Heart right ventricle (tissue), 16 donors: ENCODE measurements at regions not wholly inside any gene's neighbourhood (a gene's known extent, or its start where the extent isn't known, plus 50 kb on each side); places are given as distances from the start of the nearest gene placed in this dataset.
"Not testable (repeated sequence)": the region's sequence is repeated elsewhere in the genome, so short reads cannot be mapped to it uniquely, and the experiment has no call there.

Experiments
- ATAC-seq, 8 donors: fragments of 200-7000 bp; cut with Tn5 transposase; one replicate each; pipeline ENCODE4 v1.9.1; 2020; ENCODE audit warnings: mild to moderate bottlenecking in 8 of 8, moderate library complexity in 8 of 8, moderate number of reproducible peaks in 1 of 8
- DNase-seq, 2 donors: peaks; one replicate each; pipeline ENCODE4 v3.0.0-alpha.2; 2020
- H3K27ac ChIP-seq, 10 donors: fragments of 200-600 bp; sonication (generic) in 2 of 10; one replicate each; pipeline versions ENCODE4 v1.5.0 to v1.8.0; 2020 to 2022; ENCODE audit warnings: mild to moderate bottlenecking in 3 of 10
- H3K27me3 ChIP-seq, 7 donors: fragments of 200-600 bp; one replicate each; pipeline ENCODE4 v1.8.0; 2021 to 2022; ENCODE audit warnings: mild to moderate bottlenecking in 2 of 7
- H3K36me3 ChIP-seq, 9 donors: fragments of 200-600 bp; sonication (generic) in 1 of 9; one replicate each; pipeline versions ENCODE4 v1.5.0 to v1.8.0; 2020 to 2022; ENCODE audit warnings: mild to moderate bottlenecking in 2 of 9
- H3K4me1 ChIP-seq, 9 donors: fragments of 200-600 bp; sonication (generic) in 1 of 9; one replicate each; pipeline versions ENCODE4 v1.5.0 to v1.8.0; 2020 to 2022; ENCODE audit warnings: mild to moderate bottlenecking in 4 of 9
- H3K4me3 ChIP-seq, 10 donors: fragments of 200-600 bp; sonication (generic) in 2 of 10; one replicate each; pipeline versions ENCODE4 v1.5.0 to v1.8.0; 2020 to 2022; ENCODE audit warnings: mild to moderate bottlenecking in 7 of 10, moderate library complexity in 2 of 10
- H3K9me3 ChIP-seq, 11 donors: fragments of 200-600 bp in 10 of 11; sonication (generic) in 2 of 11; one replicate each; pipeline versions ENCODE4 v1.5.0 to v1.8.0; 2013 to 2022; ENCODE audit warnings: mild to moderate bottlenecking in 2 of 11, control low read depth in 1 of 11, moderate library complexity in 1 of 11
- CTCF ChIP-seq, 9 donors: fragments of 200-600 bp; sonication (generic) in 2 of 9; IDR thresholded peaks; one replicate each; pipeline versions ENCODE4 v1.5.0 to v1.8.0; 2021 to 2022; ENCODE audit warnings: antibody characterized with exemption in 9 of 9, mild to moderate bottlenecking in 5 of 9, moderate library complexity in 1 of 9
- WGBS, 2 donors: extraction: QIAGEN DNeasy Blood & Tissue Kit; methylation state at CpG; one replicate each; pipeline ENCODE4 v1.1.7; 2013; ENCODE audit warnings: inconsistent platforms in 1 of 2; 5-methylcytosine and 5-hydroxymethylcytosine counted together
- intact Hi-C, 10 donors: fragments of 100-400 bp; cut with DNase I; formaldehyde crosslinking; loops; one replicate each; pipeline versions ENCODE4 v1.11.1 to v1.14.2; 2022
- donor health status: Arrhythmogenic right ventricular cardiomyopathy.
- donor health status: ischemic (EF 13 %, LVEDD 7.1; RV severe dilation, severe dysfunction).
- donor health status: healthy with polysubstance abuse.
- donor health status: DM: no; HTN: yes; CAD: no.
- donor health status: DM: no; HTN: no; CAD: no.
- donor health status: ischemic (EF 25% LVEDD 6.9; RV normal size, moderate dysfunction).
- donor health status: ischemic (EF 25% LVEDD 5.7; RV mildly dilated, moderate dysfunction).
- donor health status: healthy.
- donor health status: DM: yes; HTN: yes; CAD: no.
- donor health status: Ischemic cardiomyopathy.
- donor health status: ischemic (EF 35%, LVEDD 5.7; RV mildly dilated, moderate dysfunction).
- donor health status: nonischemic (EF 11% LVEDD 7.7; RV severe dilation, severe dysfunction).
- donor health status: DM: yes; HTN: yes; CAD: no.
- donor health status: PGD.
- donor health status: ischemic (EF 29% LVEDD 5.4; RV normal size, mild dysfunction).
- donor health status: nonischemic (EF 23%, LVEDD 6.1; RV moderate dilation, normal function).

GRCh38 chr14:58744801-58745394, 107.1 kb downstream of the DACT1 start:
- Histone ChIP-seq H3K27me3 (peaks cover 0 to 2% (median 0%) of the 10 kb centered on the region in 7 donors), H3K4me1 (peaks cover 0 to 40% (median 4%) of the 10 kb centered on the region in 9 donors), H3K27ac (no peak overlapping the region), H3K4me3 (no peak overlapping the region), H3K9me3 (no peaks in the 10 kb centered on the region), H3K36me3 (no peaks in the 10 kb centered on the region)
- no peak for DNase-seq
- 93 to 95% methylated on average over 5 of the region's 5 CpGs for WGBS, 2 donors
- ATAC-seq = no peak
- TF ChIP-seq CTCF (IDR thresholded peaks at IDR 0.05) = no peak
- intact Hi-C loops = no loop called here

- DNase-seq = no peak
- Histone ChIP-seq H3K27me3 (no peaks in the 10 kb centered on the region), H3K4me3 (no peak overlapping the region), H3K9me3 (no peaks in the 10 kb centered on the region), H3K27ac (no peak overlapping the region), H3K4me1 (peaks cover 0 to 45% (median 4%) of the 10 kb centered on the region in 9 donors), H3K36me3 (no peaks in the 10 kb centered on the region)
- WGBS, 2 donors = 24 to 38% methylated on average over 1 of the region's 1 CpG
- intact Hi-C loops = no loop called here
- TF ChIP-seq CTCF (IDR thresholded peaks at IDR 0.05) = no peak
- no peak for ATAC-seq
Measured at GRCh38 chr14:58746261-58746660, 108.5 kb downstream of the DACT1 start.

- no peak for ATAC-seq
- 81 to 93% methylated on average over 3 of the region's 3 CpGs for WGBS, 2 donors
- DNase-seq = no peak
- H3K4me1 ChIP-seq = peaks cover 0 to 49% (median 4%) of the 10 kb centered on the region in 9 donors
- H3K36me3 ChIP-seq = no peaks in the 10 kb centered on the region
- H3K9me3 ChIP-seq = no peaks in the 10 kb centered on the region
- H3K4me3 ChIP-seq = no peak overlapping the region
- no peak for TF ChIP-seq CTCF (IDR thresholded peaks at IDR 0.05)
- peak overlapping the region in 1 of 10 donors; percentile 7 for H3K27ac ChIP-seq
- H3K27me3 ChIP-seq = no peaks in the 10 kb centered on the region
- intact Hi-C loops = no loop called here
Measured at GRCh38 chr14:58746701-58747100, 108.9 kb downstream of the DACT1 start.

- 84 to 85% methylated on average over 7 of the region's 7 CpGs for WGBS, 2 donors
Measured at GRCh38 chr14:58747181-58747580, 109.4 kb downstream of the DACT1 start.

GRCh38 chr14:58748251-58748650, 110.5 kb downstream of the DACT1 start:
- ATAC-seq, DNase-seq, H3K27me3 ChIP-seq, H3K36me3 ChIP-seq, H3K9me3 ChIP-seq, intact Hi-C loops: not testable (repeated sequence)
- 92 to 96% methylated on average over 8 of the region's 8 CpGs for WGBS, 2 donors
- H3K4me3 ChIP-seq = peak overlapping the region in 1 of 10 donors; percentile 2
- peak overlapping the region in 1 of 10 donors; percentile 69 for H3K27ac ChIP-seq
- peaks cover 0 to 65% (median 14%) of the 10 kb centered on the region in 9 donors for H3K4me1 ChIP-seq

More at GRCh38 chr14:58747181-58747580, 109.4 kb downstream of the DACT1 start:
- ATAC-seq (peak in 6 of 8 donors; percentile 17 to 62 (median 46)), DNase-seq (no peak)
- Histone ChIP-seq H3K4me3 (no peak overlapping the region), H3K27me3 (no peaks in the 10 kb centered on the region), H3K36me3 (no peaks in the 10 kb centered on the region), H3K9me3 (no peaks in the 10 kb centered on the region), H3K27ac (peak overlapping the region in 1 of 10 donors; percentile 29), H3K4me1 (peaks cover 0 to 54% (median 9%) of the 10 kb centered on the region in 9 donors)
- no peak for TF ChIP-seq CTCF (IDR thresholded peaks at IDR 0.05)
- intact Hi-C loops = no loop called here
